ENCODE measurements at regions not wholly inside any gene's neighbourhood (a gene's known extent, or its start where the extent isn't known, plus 50 kb on each side); places are given as distances from the start of the nearest gene placed in this dataset.

DNA sequence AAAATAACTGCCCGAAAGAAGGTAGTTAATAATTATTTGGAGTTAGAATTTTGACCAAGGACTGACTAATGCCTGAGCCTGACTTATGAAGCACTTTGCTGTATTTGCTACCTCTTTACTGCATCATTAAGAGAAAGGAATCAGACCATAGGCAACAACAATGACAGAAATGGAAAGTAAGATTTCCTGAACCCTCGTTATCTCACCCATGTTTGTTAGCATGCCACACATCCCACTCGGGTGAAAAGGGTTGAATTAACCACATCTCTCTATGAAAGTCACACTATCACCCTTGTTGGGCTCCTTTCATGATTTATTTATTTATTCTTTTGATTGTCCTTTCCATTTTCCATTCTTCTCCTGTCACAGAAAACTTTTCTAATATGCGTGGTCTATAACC lies 59.6 kb downstream of the OLIG3 start:
- no peak for DNase-seq

DNA sequence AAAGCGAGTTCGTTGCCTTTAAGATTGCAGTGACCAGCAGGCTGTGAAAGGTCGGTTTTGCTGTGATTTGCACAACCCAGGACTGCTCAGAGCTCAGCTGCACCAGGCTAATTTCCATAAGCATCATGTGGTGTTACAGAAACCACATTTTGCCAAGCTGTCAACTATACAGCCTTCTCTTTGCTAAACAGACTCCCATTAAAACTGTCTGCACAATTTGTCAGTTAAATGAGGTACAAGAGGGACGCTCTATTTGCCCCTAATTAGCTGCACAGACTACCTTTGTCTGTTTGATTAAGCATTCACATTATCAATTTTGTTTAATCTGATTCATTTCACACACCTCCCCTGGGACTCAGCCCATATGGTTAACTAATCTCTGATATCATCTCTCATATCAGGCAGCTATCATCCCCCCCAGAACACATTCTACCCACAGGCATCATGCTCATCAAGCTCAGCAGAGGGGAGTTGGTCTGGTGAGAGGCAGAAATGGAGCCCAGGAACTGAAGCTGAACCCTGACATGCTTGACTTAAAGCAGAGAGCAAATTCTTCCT lies 62.1 kb downstream of the OLIG3 start:
- DNase-seq = no peak

DNA sequence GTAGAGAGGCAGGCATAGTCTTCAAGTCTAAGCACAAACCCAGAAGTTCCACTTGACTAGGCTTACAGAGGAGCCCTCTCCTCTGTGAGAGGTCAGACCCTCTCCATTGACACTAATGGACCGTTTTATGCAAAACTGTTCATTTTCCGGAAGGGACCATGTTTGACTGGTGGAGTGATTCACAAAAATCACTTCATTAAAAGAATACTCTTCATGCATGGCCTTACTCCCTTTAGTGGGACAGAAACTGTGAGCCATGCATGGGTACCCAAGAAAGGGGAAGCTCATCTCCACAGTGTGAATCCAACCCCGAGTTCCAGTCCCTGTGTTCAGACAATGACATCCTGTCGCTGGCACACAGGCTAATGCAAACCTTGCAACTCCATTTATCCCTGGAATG lies 63.2 kb downstream of the OLIG3 start:
- DNase-seq = no peak

DNA sequence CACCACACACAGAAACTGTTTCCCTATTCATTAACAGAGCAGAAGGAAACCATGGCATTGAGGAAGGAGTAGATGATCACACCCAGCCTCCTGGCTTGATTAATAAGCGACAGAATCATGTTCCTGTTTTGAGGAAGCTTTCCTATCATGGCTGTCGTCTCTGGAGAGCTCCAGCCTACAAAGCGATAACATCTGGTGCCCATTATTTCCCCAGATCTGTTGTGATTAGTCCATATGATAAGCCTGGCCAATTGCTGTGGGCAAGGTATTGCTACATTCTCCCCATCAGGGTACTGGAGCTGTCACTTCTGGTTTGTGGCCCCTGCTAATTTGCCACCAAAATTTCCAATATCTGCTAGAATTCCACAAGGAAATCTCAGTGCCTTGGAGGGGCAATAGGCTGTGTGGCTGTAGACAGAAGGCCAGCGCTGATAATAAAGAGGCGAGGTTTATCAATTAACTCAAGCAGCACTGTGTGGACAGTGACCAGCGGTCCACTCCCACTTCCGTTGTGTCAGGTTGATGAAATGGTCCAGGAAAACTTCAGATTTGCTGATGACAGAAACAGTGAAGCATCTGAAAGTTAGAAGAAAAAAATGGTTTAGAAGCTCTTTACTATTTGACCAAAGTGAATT lies 66.4 kb downstream of the OLIG3 start:
- no peak for DNase-seq

- DNase-seq = no peak
Measured at GRCh38 chr6:137426007-137426689, 68.0 kb downstream of the OLIG3 start.

DNA sequence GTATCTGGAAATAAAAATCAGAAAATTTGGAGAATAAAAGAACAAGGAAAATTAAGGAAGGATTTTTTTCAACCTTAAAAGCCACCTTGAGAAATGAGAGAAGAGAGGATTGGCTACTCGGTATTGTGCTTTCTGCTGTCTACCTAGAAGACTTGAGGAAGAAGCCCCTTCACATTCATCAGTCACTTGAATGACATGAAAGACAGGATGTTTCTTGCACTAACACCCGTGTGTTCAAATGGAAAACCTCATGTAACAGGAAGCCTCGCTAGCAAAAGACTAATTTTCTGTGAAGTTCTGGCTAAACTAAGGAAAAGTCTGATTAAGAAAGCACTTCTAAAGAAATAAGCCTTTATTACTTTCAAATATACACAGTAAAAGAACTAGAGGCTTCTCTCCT lies 69.9 kb downstream of the OLIG3 start:
- DNase-seq = no peak

- DNase-seq = no peak
Measured at GRCh38 chr6:137423451-137424168, 70.6 kb downstream of the OLIG3 start.

DNA sequence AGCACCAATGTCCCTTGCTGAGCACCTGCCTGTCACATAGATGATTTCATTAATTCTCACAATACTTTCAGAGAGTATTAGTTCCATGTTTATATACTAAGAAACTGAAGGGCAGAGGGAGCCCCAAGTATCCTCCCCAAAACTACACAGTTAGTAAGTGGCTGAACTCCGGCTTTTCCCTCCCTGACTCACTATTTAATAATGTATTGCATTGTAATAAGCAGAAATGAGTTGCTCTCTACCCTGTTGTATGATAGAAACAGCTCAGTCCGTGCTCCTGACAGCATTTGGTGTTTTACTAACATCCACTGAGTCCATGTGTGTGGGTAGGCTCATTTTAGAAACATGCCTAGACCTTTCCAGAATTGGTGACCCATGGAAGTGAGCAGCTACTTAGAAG lies 76.8 kb downstream of the OLIG3 start:
- DNase-seq = no peak

- DNase-seq = no peak
Measured at GRCh38 chr6:137416376-137417109, 77.7 kb downstream of the OLIG3 start.

- DNase-seq = no peak
Measured at GRCh38 chr6:137415834-137416190, 78.4 kb downstream of the OLIG3 start.

GRCh38 chr6:137415127-137415833 lies 78.9 kb downstream of the OLIG3 start:
- peak; percentile 66 for DNase-seq

- DNase-seq = no peak
Measured at GRCh38 chr6:137414599-137414998, 79.6 kb downstream of the OLIG3 start.

DNA sequence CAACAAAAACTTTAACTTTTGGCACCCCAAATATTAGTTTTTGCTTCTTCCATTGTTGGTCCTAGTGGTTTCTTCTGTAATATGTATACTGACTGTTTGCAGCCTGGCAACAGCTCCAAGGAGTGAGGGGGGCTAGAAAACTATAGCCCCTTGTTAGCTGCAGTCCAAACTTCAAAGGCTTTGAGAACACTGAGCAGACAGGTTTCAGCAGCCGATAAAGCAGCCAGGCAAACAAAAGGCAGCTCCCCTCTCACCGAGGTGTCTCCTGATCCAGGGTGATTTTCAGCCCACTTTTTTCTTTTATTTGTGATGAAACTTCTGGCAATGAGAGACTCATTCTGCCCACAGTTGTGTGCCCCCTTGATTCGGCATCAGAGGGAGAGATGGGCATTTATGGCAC lies 80.7 kb downstream of the OLIG3 start:
- no peak for DNase-seq

GRCh38 chr6:137412562-137412961 lies 81.6 kb downstream of the OLIG3 start:
- DNase-seq = no peak

GRCh38 chr6:137409266-137409777 lies 84.9 kb downstream of the OLIG3 start:
- no peak for DNase-seq

GRCh38 chr6:137407816-137408215 lies 86.4 kb downstream of the OLIG3 start:
- no peak for DNase-seq

DNA sequence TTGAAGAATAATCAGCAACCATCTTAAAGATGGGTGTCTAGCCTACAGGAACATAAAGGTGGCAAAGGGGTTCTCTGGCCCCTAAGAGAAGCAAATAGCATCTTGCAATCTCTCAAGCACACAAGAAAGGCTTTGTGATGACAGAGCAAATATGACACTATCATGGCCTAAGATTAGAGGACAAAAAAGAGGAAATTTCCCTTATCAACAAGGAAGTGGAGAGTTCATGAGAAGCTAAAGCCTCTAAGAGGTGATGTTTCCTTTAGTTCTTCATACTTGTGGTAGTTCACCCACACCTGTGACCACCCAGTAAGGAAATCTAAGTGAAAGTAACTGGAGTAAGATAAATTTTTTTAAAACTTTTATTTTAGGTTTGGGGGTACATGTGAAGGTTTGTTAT lies 88.4 kb downstream of the OLIG3 start:
- DNase-seq = no peak

GRCh38 chr6:137403855-137404254 lies 90.3 kb downstream of the OLIG3 start:
- no peak for DNase-seq

- DNase-seq = no peak
Measured at GRCh38 chr6:137403443-137403842, 90.8 kb downstream of the OLIG3 start.

DNA sequence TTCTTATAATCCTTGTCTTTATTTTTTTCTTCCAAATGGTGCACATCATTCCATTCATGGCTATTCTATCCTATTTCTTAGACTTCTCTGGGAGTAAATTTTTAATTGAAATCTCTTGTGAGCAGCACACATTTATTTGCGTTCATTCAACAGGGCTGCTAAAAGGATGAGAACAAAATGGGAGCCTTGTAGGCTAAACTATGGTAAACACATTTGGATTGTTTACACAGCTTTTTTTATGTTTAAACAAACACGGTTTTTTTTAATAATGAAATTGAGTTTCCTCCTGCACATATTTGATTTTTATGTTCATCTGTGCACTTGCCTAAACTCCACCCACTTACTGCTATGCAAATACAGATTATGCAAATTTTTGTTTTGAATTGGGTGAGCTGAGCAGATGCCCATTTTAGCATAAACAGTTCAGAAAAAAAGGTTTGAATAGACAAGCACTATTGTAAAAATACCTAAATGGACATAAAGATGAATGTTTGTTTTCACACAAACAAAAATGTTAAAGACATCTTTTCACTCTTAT lies 92.0 kb downstream of the OLIG3 start:
- no peak for DNase-seq

GRCh38 chr6:137401088-137401487 lies 93.1 kb downstream of the OLIG3 start:
- no peak for DNase-seq

- no peak for DNase-seq
Measured at GRCh38 chr6:137399881-137400443, 94.2 kb downstream of the OLIG3 start.
